GM12892 (cell line): ENCODE measurements at regions not wholly inside any gene's neighbourhood (a gene's known extent, or its start where the extent isn't known, plus 50 kb on each side); places are given as distances from the start of the nearest gene placed in this dataset.

Source experiments
- POLR2AphosphoS5 ChIP-seq: IDR thresholded peaks from 2 replicates; pipeline ENCODE4 v1.6.1; 2011; ENCODE audit warnings: low read depth, low read length, control low read depth
- TAF1 ChIP-seq: IDR thresholded peaks from 2 replicates; pipeline ENCODE4 v1.6.1; 2011; ENCODE audit warnings: low read depth, mild to moderate bottlenecking, control low read depth, low read length, borderline replicate concordance

- TF ChIP-seq TAF1 (no peak), POLR2AphosphoS5 (no peak)
These were observed 205.8 kb downstream of the TMEM38B start for GRCh38 chr9:105900123-105900522.
